ENCODE measurements at regions not wholly inside any gene's neighbourhood (a gene's known extent, or its start where the extent isn't known, plus 50 kb on each side); places are given as distances from the start of the nearest gene placed in this dataset.

DNA sequence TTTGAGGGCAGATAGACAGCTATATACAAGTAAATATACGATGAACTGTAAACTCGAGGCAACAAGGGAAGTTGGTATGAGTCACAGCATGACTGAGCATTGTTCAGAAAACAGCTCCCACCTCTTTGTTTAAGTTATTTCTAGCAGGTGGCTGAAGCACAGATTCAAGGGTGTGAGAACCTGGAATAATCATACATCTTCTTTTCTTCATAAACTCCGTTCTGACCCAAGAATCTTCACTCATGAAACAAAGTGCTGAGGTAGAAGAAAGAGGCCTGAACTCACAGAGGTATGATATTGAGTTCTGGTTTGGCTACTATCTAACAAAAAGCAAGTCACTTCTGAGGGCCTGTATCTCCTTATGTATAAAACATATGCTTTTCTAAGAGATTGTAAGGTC, 364.1 kb upstream of the KITLG start:
- no peaks in the 10 kb centered on the region for H3K9me3 Mint-ChIP-seq
- H3K27ac Mint-ChIP-seq, result no peak overlapping the region
- H3K4me3 Mint-ChIP-seq, result no peak overlapping the region
- peaks cover 8% of the 10 kb centered on the region for H3K27me3 Mint-ChIP-seq
- DNase-seq, result no peak
- no peaks in the 10 kb centered on the region for H3K36me3 Mint-ChIP-seq (ENCODE audit: low read depth)
- H3K4me1 Mint-ChIP-seq (ENCODE audit: low read depth), result no peaks in the 10 kb centered on the region

DNA sequence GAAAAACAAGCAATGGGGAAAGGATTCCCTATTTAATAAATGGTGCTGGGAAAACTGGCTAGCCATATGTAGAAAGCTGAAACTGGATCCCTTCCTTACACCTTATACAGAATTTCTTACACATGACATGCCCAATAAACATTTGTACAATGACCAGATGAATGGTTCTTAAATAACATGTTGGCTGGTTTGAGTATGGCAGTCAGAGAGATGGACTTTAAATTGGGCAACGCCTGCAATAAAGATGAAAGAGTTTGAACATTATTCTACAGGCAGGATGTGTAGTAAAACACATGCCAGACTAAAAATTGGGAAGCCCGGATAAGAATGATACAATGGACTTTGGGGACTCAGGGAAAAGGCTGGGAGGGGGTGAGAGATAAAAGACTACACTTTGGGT, 360.6 kb upstream of the KITLG start:
- Mint-ChIP-seq H3K4me1 (ENCODE audit: low read depth) (no peaks in the 10 kb centered on the region), H3K9me3 (no peaks in the 10 kb centered on the region)

DNA sequence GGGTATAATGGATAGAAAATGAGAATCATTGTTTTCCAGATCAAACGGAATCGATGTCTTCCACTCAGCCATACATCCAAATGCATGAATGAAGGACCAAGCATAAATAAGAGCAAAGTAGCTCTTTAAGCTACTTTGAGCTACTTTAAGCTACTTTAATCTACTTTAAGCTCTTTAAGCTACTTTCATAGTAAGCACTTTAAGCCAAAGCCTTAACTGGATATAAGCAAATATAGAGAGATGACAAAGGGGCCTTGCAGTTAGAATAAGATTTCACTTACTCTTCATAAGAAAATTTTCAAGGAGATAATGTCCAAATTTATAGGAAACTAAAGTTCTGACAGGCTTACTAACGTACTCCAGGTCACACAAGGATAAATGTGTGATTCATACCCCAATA, 355.6 kb upstream of the KITLG start:
- H3K27me3 Mint-ChIP-seq, result peaks cover 3% of the 10 kb centered on the region
- no peak overlapping the region for H3K4me3 Mint-ChIP-seq
- no peak for DNase-seq
- H3K36me3 Mint-ChIP-seq (ENCODE audit: low read depth), result no peaks in the 10 kb centered on the region
- no peaks in the 10 kb centered on the region for H3K4me1 Mint-ChIP-seq (ENCODE audit: low read depth)
- H3K27ac Mint-ChIP-seq, result no peak overlapping the region
- H3K9me3 Mint-ChIP-seq, result no peaks in the 10 kb centered on the region

More for the DNA sequence above, 360.6 kb upstream of the KITLG start:
- Mint-ChIP-seq H3K27ac (no peak overlapping the region), H3K27me3 (peaks cover 3% of the 10 kb centered on the region), H3K4me3 (no peak overlapping the region), H3K36me3 (ENCODE audit: low read depth) (no peaks in the 10 kb centered on the region)
- no peak for DNase-seq

DNA sequence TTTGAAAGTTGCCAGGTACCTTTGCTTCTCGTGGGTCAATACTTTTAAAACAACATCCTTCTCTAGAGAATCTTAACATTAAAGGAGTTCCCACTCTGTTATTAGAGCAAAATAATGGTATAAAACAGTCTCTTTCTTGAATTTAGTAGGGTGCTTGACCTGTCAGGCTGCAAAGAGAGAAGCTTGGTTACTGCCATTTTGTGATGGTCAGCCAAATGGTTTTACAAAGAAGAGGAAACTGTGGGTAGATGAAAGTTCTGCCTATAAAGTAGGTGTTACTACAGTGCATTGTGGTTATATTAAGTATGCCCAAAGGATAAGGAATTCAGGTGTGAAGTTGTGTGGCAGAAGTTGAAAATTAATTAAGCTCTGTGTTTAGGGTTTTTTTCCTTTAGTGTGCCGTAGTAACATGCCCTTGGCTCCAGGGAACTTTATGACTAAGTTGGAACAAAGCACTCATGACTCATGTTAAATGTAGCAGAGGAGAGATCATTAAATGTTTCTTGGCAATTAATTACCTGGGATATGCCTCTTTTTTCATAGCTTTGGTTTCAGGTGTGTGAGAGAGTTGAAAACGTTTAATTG, 354.0 kb upstream of the KITLG start:
- peaks cover 3% of the 10 kb centered on the region for H3K27me3 Mint-ChIP-seq
- H3K9me3 Mint-ChIP-seq, result no peaks in the 10 kb centered on the region
- no peak overlapping the region for H3K27ac Mint-ChIP-seq
- no peak overlapping the region for H3K4me3 Mint-ChIP-seq
- H3K4me1 Mint-ChIP-seq (ENCODE audit: low read depth), result no peaks in the 10 kb centered on the region
- H3K36me3 Mint-ChIP-seq (ENCODE audit: low read depth), result no peaks in the 10 kb centered on the region
- no peak for DNase-seq

DNA sequence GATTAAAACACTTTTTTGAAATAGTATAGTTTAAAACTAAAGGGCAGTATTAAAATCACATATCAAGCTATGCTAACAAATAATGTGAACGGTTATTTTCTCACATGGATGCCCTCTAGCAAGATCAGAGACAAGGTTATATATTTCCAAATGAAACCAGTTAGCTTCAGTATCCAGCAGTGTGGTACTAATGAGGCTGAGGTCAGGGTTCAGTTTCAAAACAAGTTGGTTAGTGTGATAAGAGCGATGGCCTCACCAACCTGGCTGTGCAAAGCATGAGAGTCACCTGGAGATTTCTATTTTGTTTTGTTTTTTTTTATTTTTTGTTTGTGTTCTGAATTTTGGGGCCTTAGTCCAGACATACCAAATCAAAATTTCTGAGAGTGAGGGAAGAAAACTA, 352.2 kb upstream of the KITLG start:
- no peak overlapping the region for H3K27ac Mint-ChIP-seq
- H3K4me1 Mint-ChIP-seq (ENCODE audit: low read depth), result no peaks in the 10 kb centered on the region
- no peaks in the 10 kb centered on the region for H3K9me3 Mint-ChIP-seq
- no peaks in the 10 kb centered on the region for H3K36me3 Mint-ChIP-seq (ENCODE audit: low read depth)
- DNase-seq, result no peak
- H3K27me3 Mint-ChIP-seq, result peaks cover 3% of the 10 kb centered on the region
- H3K4me3 Mint-ChIP-seq, result no peak overlapping the region

DNA sequence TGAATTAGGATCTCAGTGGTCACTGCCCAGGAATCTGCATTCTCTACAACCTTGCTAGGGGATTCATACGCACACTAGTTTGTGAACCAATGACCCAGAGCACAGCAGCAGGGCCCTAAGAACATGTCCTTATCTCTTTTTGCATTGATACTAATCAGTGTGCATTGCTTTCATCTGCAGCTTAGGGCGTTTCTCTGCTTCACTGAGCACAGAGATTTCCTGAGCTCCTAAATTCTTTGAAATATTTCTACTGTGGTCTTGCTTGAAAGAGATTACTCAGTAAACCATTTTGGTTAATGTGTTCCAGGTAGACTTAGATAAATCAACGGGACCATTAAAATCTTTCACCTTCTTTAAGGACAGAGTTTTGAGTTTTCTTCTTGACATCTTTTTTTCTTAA, 351.3 kb upstream of the KITLG start:
- Mint-ChIP-seq H3K4me1 (ENCODE audit: low read depth) (no peaks in the 10 kb centered on the region), H3K27me3 (peaks cover 3% of the 10 kb centered on the region), H3K27ac (no peak overlapping the region), H3K9me3 (no peaks in the 10 kb centered on the region), H3K4me3 (no peak overlapping the region), H3K36me3 (ENCODE audit: low read depth) (no peaks in the 10 kb centered on the region)
- no peak for DNase-seq

DNA sequence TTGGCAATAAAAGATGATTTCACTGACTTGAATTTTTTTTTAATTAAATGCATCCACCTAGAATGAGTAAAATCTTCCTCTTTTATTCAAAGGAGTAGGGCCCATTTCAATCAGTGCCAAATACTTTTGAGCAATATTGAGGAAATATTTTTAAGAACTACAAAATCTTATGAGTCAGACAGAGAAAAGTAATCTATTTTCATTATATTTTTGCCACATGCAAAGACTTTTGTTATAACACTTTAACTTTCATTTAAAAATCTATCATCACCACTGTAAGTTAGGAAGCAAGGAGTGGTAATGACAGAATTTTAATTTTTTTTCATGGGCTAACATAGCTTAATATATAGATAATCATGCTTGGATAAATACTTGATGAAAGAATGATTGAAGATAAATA, 345.2 kb upstream of the KITLG start:
- DNase-seq, result no peak
- H3K36me3 Mint-ChIP-seq (ENCODE audit: low read depth), result no peaks in the 10 kb centered on the region
- no peak overlapping the region for H3K27ac Mint-ChIP-seq
- no peak overlapping the region for H3K4me3 Mint-ChIP-seq
- H3K9me3 Mint-ChIP-seq, result no peaks in the 10 kb centered on the region
- H3K27me3 Mint-ChIP-seq, result no peaks in the 10 kb centered on the region
- no peaks in the 10 kb centered on the region for H3K4me1 Mint-ChIP-seq (ENCODE audit: low read depth)

DNA sequence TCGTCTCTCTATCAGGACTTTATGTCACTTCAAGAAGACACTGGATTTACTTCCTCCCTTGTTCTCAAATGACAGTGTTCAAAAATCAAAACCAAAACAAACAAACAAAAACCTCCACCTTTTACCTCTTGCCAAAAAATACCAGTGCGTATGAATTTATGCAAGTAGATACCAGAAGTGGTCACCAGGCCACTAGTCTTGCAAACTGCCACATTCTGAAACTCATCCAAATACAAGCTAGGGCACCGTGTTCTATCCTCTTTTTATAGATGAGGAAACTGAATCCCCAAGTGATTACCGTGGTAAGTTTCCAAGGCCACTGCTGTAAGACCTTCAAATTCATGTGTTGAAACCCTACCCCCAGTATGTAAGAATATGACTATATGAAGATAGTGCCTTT, 343.9 kb upstream of the KITLG start:
- no peak overlapping the region for H3K4me3 Mint-ChIP-seq
- no peak overlapping the region for H3K27ac Mint-ChIP-seq
- H3K36me3 Mint-ChIP-seq (ENCODE audit: low read depth), result no peaks in the 10 kb centered on the region
- no peaks in the 10 kb centered on the region for H3K27me3 Mint-ChIP-seq
- no peak for DNase-seq
- H3K4me1 Mint-ChIP-seq (ENCODE audit: low read depth), result no peaks in the 10 kb centered on the region
- peaks cover 2% of the 10 kb centered on the region for H3K9me3 Mint-ChIP-seq

DNA sequence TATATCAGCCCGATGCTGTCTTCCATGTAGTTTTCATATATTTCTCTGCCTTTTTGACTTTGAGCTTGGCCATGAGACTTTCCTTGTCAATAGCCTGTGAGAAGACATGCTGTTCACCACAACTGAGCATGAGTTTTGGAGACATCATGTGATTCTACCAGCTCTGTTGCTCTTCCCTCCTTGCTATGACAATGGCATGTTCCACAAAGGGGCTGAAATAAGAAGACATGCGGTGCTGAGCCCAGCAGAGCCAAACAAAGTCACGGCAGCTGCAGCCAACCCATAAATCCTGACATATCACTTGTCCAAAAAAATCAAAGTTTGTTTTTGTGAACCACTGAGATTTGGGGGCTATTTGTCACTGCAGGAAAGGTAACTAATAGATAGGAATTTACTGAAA, 343.4 kb upstream of the KITLG start:
- peaks cover 2% of the 10 kb centered on the region for H3K9me3 Mint-ChIP-seq
- DNase-seq, result no peak

DNA sequence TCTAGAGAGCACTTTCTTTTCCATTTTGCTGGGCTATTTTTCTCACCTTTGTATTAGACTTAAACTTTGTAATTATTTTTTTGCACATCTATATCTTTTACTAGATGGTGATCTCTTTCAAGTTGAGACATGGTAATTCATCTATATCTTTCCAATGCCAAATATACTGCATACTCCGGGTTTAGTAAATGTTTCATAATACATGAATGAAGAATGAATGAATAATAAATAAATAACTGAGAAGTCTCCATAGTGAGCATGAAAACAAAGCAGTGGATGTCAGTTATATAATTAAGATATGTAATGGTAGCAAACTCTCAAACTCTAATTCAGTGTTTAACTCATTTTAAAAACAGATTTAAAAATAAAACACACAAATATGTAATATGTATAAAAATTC, 342.5 kb upstream of the KITLG start:
- no peak overlapping the region for H3K4me3 Mint-ChIP-seq
- H3K27me3 Mint-ChIP-seq, result no peaks in the 10 kb centered on the region
- no peaks in the 10 kb centered on the region for H3K36me3 Mint-ChIP-seq (ENCODE audit: low read depth)
- no peaks in the 10 kb centered on the region for H3K4me1 Mint-ChIP-seq (ENCODE audit: low read depth)
- H3K27ac Mint-ChIP-seq, result no peak overlapping the region
- DNase-seq, result no peak
- H3K9me3 Mint-ChIP-seq, result peaks cover 2% of the 10 kb centered on the region

More for the DNA sequence above, 343.4 kb upstream of the KITLG start:
- H3K36me3 Mint-ChIP-seq (ENCODE audit: low read depth), result no peaks in the 10 kb centered on the region
- no peaks in the 10 kb centered on the region for H3K27me3 Mint-ChIP-seq
- H3K4me1 Mint-ChIP-seq (ENCODE audit: low read depth), result no peaks in the 10 kb centered on the region
- H3K27ac Mint-ChIP-seq, result no peak overlapping the region
- H3K4me3 Mint-ChIP-seq, result no peak overlapping the region

DNA sequence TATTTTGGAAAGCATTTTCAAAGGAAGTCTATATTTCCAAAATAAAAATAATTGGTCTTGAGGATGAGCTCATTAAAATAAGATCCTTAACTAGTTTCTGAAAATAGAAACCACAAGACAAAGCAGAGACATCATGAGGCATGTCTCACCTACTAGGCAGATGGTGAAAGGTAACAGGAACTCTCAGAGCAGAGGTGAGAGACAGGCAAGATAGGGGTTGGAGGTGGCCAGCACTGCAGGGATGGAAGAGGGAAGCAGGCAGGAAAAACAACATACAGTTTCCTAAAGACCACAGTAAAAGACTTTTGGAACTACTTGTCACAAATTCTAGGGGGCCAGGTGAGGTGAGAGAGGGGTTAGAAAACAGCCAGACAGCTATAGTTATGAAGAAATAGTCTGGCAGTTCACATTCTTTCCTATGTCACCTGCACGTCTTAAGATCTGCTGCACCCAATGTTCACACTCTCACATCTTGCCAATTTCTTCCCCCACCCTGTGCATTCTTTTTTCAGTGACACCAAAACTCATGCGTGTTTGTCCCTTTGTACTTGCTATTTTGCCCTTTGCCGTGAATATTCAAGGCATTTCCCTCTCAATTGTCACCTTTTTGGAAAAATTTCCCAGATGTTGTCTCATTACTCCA, 341.7 kb upstream of the KITLG start:
- H3K4me1 Mint-ChIP-seq (ENCODE audit: low read depth), result no peaks in the 10 kb centered on the region
- H3K27ac Mint-ChIP-seq, result no peak overlapping the region
- H3K36me3 Mint-ChIP-seq (ENCODE audit: low read depth), result no peaks in the 10 kb centered on the region
- no peak overlapping the region for H3K4me3 Mint-ChIP-seq
- DNase-seq, result no peak
- H3K27me3 Mint-ChIP-seq, result no peaks in the 10 kb centered on the region
- peaks cover 2% of the 10 kb centered on the region for H3K9me3 Mint-ChIP-seq

DNA sequence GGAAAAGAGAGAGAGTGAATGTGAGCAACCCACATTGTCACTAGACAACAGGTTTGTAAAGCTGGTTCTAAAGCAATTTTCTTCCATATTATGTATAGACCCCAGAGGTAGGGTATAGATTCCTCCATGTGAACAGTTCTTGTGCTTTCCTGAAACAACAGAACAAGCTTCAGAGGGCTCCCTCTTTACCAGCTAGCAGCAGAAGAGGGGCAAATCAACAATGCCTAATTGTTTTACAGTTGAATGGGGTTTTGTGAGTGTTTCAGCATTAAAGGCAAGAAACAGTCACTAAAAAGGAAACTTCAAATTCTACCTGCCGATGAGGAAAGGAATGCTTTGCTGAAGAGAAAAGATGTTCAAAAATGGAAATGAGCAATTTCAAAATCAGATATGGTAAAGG, 341.2 kb upstream of the KITLG start:
- DNase-seq, result no peak
- Mint-ChIP-seq H3K4me3 (no peak overlapping the region), H3K4me1 (ENCODE audit: low read depth) (no peaks in the 10 kb centered on the region), H3K27me3 (no peaks in the 10 kb centered on the region), H3K9me3 (peaks cover 2% of the 10 kb centered on the region), H3K36me3 (ENCODE audit: low read depth) (no peaks in the 10 kb centered on the region), H3K27ac (no peak overlapping the region)

DNA sequence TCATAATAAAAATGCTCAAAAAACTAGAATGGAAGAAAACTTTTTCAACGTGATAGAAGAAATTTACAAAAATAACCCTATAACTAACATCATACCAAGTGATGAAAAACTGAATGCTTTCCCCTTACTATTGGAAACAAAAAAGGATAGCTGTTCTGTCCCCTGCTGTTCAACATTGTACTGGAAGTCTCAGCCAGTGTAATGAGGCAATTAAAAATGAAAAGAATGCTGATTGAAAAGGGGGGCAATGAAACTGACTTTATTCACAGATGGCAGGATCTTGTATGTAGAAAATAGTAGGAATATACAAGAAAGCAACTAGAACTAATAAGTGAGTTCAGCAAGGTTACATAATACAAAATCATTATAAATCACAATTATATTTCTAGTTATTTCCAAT, 337.9 kb upstream of the KITLG start:
- H3K4me3 Mint-ChIP-seq, result no peak overlapping the region

DNA sequence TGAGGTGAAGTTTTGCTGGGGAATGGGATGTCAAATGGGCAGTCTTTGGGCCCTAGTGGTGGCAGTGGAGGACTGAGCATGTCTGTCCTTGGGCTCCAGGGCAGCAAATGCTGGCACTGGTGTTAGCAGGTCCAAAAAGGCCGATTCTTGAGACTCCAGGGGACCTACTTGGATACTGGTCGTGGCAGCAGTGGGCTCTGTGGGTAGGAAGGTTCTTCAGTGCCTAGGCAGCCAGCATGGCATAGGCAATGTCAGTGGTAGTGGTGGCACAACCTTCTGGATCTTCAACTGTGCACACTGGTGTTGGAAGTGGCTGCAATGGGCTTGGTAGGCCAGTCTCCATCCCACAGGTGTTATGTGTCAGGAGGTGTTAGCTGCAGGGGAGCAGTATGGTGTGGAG, 334.7 kb upstream of the KITLG start:
- H3K36me3 Mint-ChIP-seq (ENCODE audit: low read depth), result no peaks in the 10 kb centered on the region
- H3K9me3 Mint-ChIP-seq, result peaks cover 14% of the 10 kb centered on the region
- no peak for DNase-seq
- no peak overlapping the region for H3K27ac Mint-ChIP-seq
- H3K4me1 Mint-ChIP-seq (ENCODE audit: low read depth), result no peaks in the 10 kb centered on the region
- no peak overlapping the region for H3K4me3 Mint-ChIP-seq
- H3K27me3 Mint-ChIP-seq, result no peaks in the 10 kb centered on the region

More for the DNA sequence above, 337.9 kb upstream of the KITLG start:
- Mint-ChIP-seq H3K9me3 (peaks cover 14% of the 10 kb centered on the region), H3K36me3 (ENCODE audit: low read depth) (no peaks in the 10 kb centered on the region), H3K4me1 (ENCODE audit: low read depth) (no peaks in the 10 kb centered on the region), H3K27ac (no peak overlapping the region), H3K27me3 (no peaks in the 10 kb centered on the region)
- DNase-seq, result no peak

DNA sequence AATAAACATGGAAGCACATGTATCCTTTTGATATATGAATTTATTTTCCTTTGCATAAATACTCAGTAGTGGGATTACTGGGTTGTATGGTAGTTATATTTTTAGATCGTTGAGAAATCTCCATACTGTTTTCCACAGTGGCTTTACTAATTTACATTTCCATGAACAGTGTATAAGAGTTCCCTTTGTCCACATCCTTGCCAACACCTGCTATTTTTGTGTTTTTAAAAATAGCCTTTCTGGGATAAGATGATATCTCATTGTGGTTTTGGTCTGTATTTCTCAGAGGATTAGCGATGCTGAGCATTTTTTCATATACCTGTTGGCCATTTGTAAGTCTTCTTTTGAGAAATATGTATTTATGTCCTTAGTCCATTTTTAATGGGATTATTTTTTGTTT, 329.2 kb upstream of the KITLG start:
- Mint-ChIP-seq H3K27me3 (no peaks in the 10 kb centered on the region), H3K36me3 (ENCODE audit: low read depth) (no peaks in the 10 kb centered on the region), H3K27ac (no peak overlapping the region), H3K4me1 (ENCODE audit: low read depth) (no peaks in the 10 kb centered on the region), H3K4me3 (no peak overlapping the region), H3K9me3 (peaks cover 10% of the 10 kb centered on the region)
- DNase-seq, result no peak

DNA sequence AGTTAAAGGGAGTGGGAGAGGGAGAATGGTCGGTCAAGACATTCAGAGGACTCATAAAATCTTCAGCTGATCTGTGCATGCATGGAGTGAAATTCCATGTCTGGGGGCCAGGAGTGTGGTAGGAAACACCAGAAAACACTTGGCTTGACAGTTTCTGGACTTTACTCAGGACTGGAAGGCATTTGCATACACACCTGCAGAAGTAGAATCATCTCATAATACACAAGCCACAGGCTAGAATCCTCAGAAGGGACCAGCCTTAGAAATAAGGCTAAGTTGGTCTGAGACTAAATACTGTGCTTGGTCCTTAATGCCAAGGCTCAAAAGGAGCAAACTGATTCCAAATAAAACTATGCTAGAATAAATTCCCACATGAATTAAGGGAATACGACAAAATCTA, 328.1 kb upstream of the KITLG start:
- peaks cover 5% of the 10 kb centered on the region for H3K9me3 Mint-ChIP-seq
- no peak overlapping the region for H3K4me3 Mint-ChIP-seq
- no peaks in the 10 kb centered on the region for H3K27me3 Mint-ChIP-seq
- no peaks in the 10 kb centered on the region for H3K36me3 Mint-ChIP-seq (ENCODE audit: low read depth)
- H3K4me1 Mint-ChIP-seq (ENCODE audit: low read depth), result no peaks in the 10 kb centered on the region
- DNase-seq, result no peak
- no peak overlapping the region for H3K27ac Mint-ChIP-seq
